Heart left ventricle (tissue), 16 donors: ENCODE measurements at regions not wholly inside any gene's neighbourhood (a gene's known extent, or its start where the extent isn't known, plus 50 kb on each side); places are given as distances from the start of the nearest gene placed in this dataset.

ENCODE experiments used
- ATAC-seq, 4 donors: fragments of 200-7000 bp; cut with Tn5 transposase; one replicate each; pipeline ENCODE4 v1.9.1; 2020 to 2022; ENCODE audit warnings: moderate library complexity in 4 of 4, mild to moderate bottlenecking in 3 of 4, moderate number of reproducible peaks in 1 of 4
- DNase-seq, 5 donors: peaks; one replicate each; pipeline ENCODE4 v3.0.0-alpha.2; 2020
- H3K27ac ChIP-seq, 12 donors: fragments of 200-600 bp; sonication (generic) in 4 of 12; one replicate each; pipeline versions ENCODE4 v1.5.0 to v1.8.0; 2016 to 2022; ENCODE audit warnings: mild to moderate bottlenecking in 2 of 12
- H3K27me3 ChIP-seq, 9 donors: fragments of 200-600 bp; sonication (generic) in 2 of 9; one replicate each; pipeline versions ENCODE4 v1.5.1 to v1.8.0; 2016 to 2022; ENCODE audit warnings: mild to moderate bottlenecking in 3 of 9
- H3K36me3 ChIP-seq, 9 donors: fragments of 200-600 bp; sonication (generic) in 2 of 9; one replicate each; pipeline versions ENCODE4 v1.5.0 to v1.8.0; 2018 to 2022; ENCODE audit warnings: mild to moderate bottlenecking in 2 of 9
- H3K4me1 ChIP-seq, 12 donors: fragments of 200-600 bp; sonication (generic) in 4 of 12; one replicate each; pipeline versions ENCODE4 v1.5.0 to v1.8.0; 2016 to 2022; ENCODE audit warnings: mild to moderate bottlenecking in 3 of 12
- H3K4me3 ChIP-seq, 12 donors: fragments of 200-600 bp; sonication (generic) in 4 of 12; one replicate each; pipeline versions ENCODE4 v1.5.0 to v1.8.0; 2017 to 2022; ENCODE audit warnings: mild to moderate bottlenecking in 9 of 12, moderate library complexity in 4 of 12
- H3K9me3 ChIP-seq, 12 donors: fragments of 200-600 bp; sonication (generic) in 4 of 12; one replicate each; pipeline versions ENCODE4 v1.5.0 to v1.8.0; 2016 to 2022; ENCODE audit warnings: mild to moderate bottlenecking in 1 of 12
- POLR2A ChIP-seq, 2 donors: fragments of 450-650 bp; IDR thresholded peaks; one replicate each; pipeline ENCODE4 v1.6.1; 2017; ENCODE audit warnings: antibody characterized with exemption in 2 of 2, mild to moderate bottlenecking in 2 of 2, moderate library complexity in 2 of 2
- WGBS, 4 donors: extraction: QIAGEN DNeasy Blood & Tissue Kit in 2 of 4; methylation state at CpG; one replicate each; pipeline versions ENCODE4 v1.1.5 to v1.1.7; 2013 to 2018; 5-methylcytosine and 5-hydroxymethylcytosine counted together
- intact Hi-C, 10 donors: fragments of 100-400 bp; cut with DNase I; formaldehyde crosslinking; loops; one replicate each; pipeline versions ENCODE4 v1.11.1 to v1.14.2; 2022
- TF ChIP-seq, protein P1 (sequence below), 12 donors: fragments of 200-600 bp; sonication (generic) in 4 of 12; IDR thresholded peaks; one replicate each; pipeline versions ENCODE4 v1.5.0 to v1.8.0; 2018 to 2022; ENCODE audit warnings: antibody characterized with exemption in 12 of 12, mild to moderate bottlenecking in 5 of 12
- donor health status: ischemic (EF 13 %, LVEDD 7.1; RV severe dilation, severe dysfunction).
- donor health status: healthy with polysubstance abuse.
- donor health status: DM: no; HTN: yes; CAD: no.
- donor health status: DM: no; HTN: no; CAD: no.
- donor health status: ischemic (EF 25% LVEDD 6.9; RV normal size, moderate dysfunction).
- donor health status: ischemic (EF 25% LVEDD 5.7; RV mildly dilated, moderate dysfunction).
- donor health status: healthy.
- donor health status: DM: yes; HTN: yes; CAD: no.
- donor health status: ischemic (EF 35%, LVEDD 5.7; RV mildly dilated, moderate dysfunction).
- donor health status: nonischemic (EF 11% LVEDD 7.7; RV severe dilation, severe dysfunction).
- donor health status: DM: yes; HTN: yes; CAD: no.
- donor health status: PGD.
- donor health status: ischemic (EF 29% LVEDD 5.4; RV normal size, mild dysfunction).
- donor health status: nonischemic (EF 23%, LVEDD 6.1; RV moderate dilation, normal function).

DNA sequence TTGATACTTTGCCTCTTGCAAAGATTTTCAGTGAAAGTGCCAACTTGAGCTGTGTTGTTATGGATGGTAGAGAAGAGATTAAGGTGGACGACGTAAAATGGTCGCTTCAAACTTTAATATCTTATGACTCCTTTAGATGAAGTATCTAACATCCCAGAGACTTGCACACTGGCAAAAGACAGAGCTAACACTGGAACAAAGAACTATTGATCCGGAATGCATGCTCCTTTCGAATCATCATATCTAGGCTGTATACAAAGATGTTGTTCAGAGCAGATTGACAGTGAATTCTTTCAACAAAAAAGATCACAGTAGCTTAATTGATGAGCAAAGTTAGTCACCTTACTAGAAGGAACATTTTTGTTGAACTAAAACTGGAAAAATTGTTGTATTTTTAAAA, 592.7 kb downstream of the NXPH1 start:
- Histone ChIP-seq H3K4me3 (no peak overlapping the region), H3K4me1 (no peaks in the 10 kb centered on the region), H3K27me3 (no peaks in the 10 kb centered on the region), H3K9me3 (peaks cover 0 to 5% (median 0%) of the 10 kb centered on the region in 12 donors), H3K27ac (no peak overlapping the region), H3K36me3 (no peaks in the 10 kb centered on the region)
- intact Hi-C loops = no loop called here
- TF ChIP-seq, protein P1, sequence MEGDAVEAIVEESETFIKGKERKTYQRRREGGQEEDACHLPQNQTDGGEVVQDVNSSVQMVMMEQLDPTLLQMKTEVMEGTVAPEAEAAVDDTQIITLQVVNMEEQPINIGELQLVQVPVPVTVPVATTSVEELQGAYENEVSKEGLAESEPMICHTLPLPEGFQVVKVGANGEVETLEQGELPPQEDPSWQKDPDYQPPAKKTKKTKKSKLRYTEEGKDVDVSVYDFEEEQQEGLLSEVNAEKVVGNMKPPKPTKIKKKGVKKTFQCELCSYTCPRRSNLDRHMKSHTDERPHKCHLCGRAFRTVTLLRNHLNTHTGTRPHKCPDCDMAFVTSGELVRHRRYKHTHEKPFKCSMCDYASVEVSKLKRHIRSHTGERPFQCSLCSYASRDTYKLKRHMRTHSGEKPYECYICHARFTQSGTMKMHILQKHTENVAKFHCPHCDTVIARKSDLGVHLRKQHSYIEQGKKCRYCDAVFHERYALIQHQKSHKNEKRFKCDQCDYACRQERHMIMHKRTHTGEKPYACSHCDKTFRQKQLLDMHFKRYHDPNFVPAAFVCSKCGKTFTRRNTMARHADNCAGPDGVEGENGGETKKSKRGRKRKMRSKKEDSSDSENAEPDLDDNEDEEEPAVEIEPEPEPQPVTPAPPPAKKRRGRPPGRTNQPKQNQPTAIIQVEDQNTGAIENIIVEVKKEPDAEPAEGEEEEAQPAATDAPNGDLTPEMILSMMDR (IDR thresholded peaks at IDR 0.05) = no peak
- TF ChIP-seq POLR2A (IDR thresholded peaks at IDR 0.05) = no peak
- WGBS, 4 donors = 82 to 89% (median 86%) methylated on average over 5 of the region's 5 CpGs
- no peak for DNase-seq
- ATAC-seq = no peak

DNA sequence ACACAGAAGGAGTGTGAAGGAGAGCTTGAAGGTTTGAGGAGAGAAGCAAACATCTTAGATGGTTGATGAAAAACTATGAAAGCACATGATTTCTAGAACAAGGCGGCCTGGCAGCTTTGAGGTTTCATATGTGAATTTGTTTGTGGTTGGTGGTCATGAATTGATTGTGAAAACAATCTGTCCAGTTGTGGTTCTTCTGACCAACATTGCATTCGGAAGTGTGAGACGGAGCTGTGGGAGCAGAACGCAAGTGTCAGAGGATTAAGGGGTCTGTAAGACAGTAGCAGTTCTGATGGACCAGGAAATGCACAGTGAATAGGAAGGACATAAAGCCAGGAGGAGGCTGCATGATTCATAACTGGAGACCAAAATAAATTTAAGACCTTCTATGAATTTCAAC, 594.6 kb downstream of the NXPH1 start:
- Histone ChIP-seq H3K4me1 (no peaks in the 10 kb centered on the region), H3K36me3 (no peaks in the 10 kb centered on the region), H3K4me3 (no peak overlapping the region), H3K9me3 (peaks cover 0 to 4% (median 0%) of the 10 kb centered on the region in 12 donors), H3K27ac (no peak overlapping the region), H3K27me3 (no peaks in the 10 kb centered on the region)
- 81 to 90% (median 84%) methylated on average over 4 of the region's 4 CpGs for WGBS, 4 donors
- intact Hi-C loops = no loop called here
- no peak for ATAC-seq
- DNase-seq = no peak
- TF ChIP-seq, protein P1 (IDR thresholded peaks at IDR 0.05) = no peak
- TF ChIP-seq POLR2A (IDR thresholded peaks at IDR 0.05) = no peak

DNA sequence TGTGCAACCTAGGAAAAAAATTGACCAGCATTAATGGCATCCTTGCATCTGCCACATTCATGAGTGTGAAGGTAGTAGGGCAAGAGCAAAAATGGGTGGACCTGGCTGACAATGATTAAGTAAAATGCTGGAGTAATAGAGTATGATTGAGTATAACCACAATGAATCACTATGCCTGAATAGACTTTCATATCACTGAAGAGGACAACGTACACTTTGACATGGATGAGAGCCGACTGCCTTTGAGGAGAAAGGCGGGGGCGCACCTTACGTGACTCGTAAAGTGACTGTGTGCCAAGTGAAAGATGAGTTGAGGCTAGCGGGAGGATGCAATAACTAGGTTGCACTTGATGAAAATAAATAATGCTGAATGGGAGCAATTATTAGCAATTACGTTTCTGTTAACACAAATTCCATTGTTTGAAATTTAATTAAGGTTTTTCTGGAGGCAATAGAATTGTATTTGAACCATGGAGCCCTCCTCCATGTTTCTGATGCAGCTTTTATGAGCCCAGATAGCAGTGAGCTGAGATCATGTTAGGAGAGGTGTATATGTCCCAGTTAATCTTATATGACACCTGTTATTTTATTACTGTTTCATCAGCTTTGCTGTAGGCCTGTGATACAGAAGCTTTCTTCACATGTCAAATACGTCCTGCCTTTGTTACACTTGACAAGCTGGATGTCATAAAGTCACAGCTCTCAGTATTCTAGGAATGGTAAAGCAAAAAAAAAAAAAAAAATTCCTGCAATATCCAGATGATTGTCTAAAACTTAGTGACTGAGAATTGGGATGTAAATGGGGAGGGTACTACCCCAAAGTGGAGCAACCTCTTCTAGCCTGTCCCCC, 596.5 kb downstream of the NXPH1 start:
- TF ChIP-seq, protein P1 (IDR thresholded peaks at IDR 0.05) = no peak
- no peak for TF ChIP-seq POLR2A (IDR thresholded peaks at IDR 0.05)
- Histone ChIP-seq H3K27ac (no peak overlapping the region), H3K4me3 (no peak overlapping the region), H3K4me1 (no peaks in the 10 kb centered on the region), H3K9me3 (no peaks in the 10 kb centered on the region), H3K27me3 (no peaks in the 10 kb centered on the region), H3K36me3 (no peaks in the 10 kb centered on the region)
- intact Hi-C loops = no loop called here
- DNase-seq = no peak
- 74 to 81% (median 79%) methylated on average over 9 of the region's 9 CpGs for WGBS, 4 donors
- no peak for ATAC-seq

DNA sequence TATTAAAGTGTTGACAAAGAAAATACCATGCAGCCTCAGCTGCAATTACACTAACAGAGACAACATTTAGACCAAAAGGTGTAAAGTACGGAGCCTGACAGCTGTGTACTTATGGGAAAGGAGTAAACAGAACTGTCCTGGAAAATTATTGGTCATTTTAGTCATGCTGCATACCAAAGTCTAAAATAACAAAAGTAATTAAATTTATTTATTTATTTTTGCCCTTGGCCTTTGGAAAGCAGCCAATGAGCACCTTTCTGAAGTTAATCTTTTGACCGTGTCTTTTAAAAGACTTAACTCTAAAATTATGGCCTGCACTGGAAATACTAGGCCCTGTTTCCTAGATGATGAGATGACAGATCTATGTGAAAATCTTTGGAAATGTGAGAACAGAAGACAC, 597.6 kb downstream of the NXPH1 start:
- no peak overlapping the region for H3K27ac ChIP-seq
- H3K27me3 ChIP-seq = no peaks in the 10 kb centered on the region
- DNase-seq (no peak), ATAC-seq (no peak)
- no peaks in the 10 kb centered on the region for H3K4me1 ChIP-seq
- no peaks in the 10 kb centered on the region for H3K36me3 ChIP-seq
- H3K4me3 ChIP-seq = no peak overlapping the region
- H3K9me3 ChIP-seq = no peaks in the 10 kb centered on the region
- WGBS, 4 donors = 46 to 73% (median 71%) methylated on average over 2 of the region's 2 CpGs
- TF ChIP-seq, protein P1 (IDR thresholded peaks at IDR 0.05) = no peak
- intact Hi-C loops = no loop called here
